H1 (cell line): ENCODE measurements at regions not wholly inside any gene's neighbourhood (a gene's known extent, or its start where the extent isn't known, plus 50 kb on each side); places are given as distances from the start of the nearest gene placed in this dataset.

ENCODE experiments used
- CTCF ChIA-PET: fragments of 300-600 bp; sonication (Branson Sonifier 250); formaldehyde crosslinking; loops from one replicate; lab custom pipeline; 2021; ENCODE audit not compliant: partially characterized antibody; lab: Charles Lee
- POLR2A ChIA-PET: fragments of 300-600 bp; sonication (Branson Sonifier 250); formaldehyde crosslinking; loops from one replicate; lab custom pipeline; 2021; ENCODE audit warnings: inconsistent platforms; ENCODE audit not compliant: partially characterized antibody; lab: Charles Lee
- DNase-seq, 2 experiments: peaks; one replicate each; pipeline versions ENCODE4 v3.0.0 to v3.0.0-alpha.2; 2010 to 2022; ENCODE audit warnings: low spot score in 2 of 2, low read depth in 1 of 2, mixed read lengths in 1 of 2
- FAIRE-seq: peaks from 2 replicates; lab custom pipeline; 2011; peaks lifted over from hg19 to GRCh38; lab: Jason Lieb, UNC
- H2AFZ ChIP-seq: 2 replicates; pipeline ENCODE4 v1.8.1; 2012; ENCODE audit warnings: low read length, inconsistent platforms
- H2AK5ac ChIP-seq: 2 replicates; pipeline ENCODE4 v1.6.1; 2013; ENCODE audit warnings: low read depth, low read length
- H2BK120ac ChIP-seq: replicated peaks from 2 replicates; pipeline ENCODE3; 2013; ENCODE audit warnings: low read depth, low read length, inconsistent platforms
- H2BK12ac ChIP-seq: 2 replicates; pipeline ENCODE4 v1.6.1; 2013; ENCODE audit warnings: low read depth, low read length
- H2BK15ac ChIP-seq: 2 replicates; pipeline ENCODE4 v1.6.1; 2013; ENCODE audit warnings: low read length
- H2BK20ac ChIP-seq: 2 replicates; pipeline ENCODE4 v1.6.1; 2013; ENCODE audit warnings: low read length
- H2BK5ac ChIP-seq: 2 replicates; pipeline ENCODE4 v1.6.1; 2013; ENCODE audit warnings: low read depth, low read length
- H3K14ac ChIP-seq: 2 replicates; pipeline ENCODE4 v1.6.1; 2013; ENCODE audit warnings: inconsistent platforms; ENCODE audit not compliant: insufficient read length
- H3K18ac ChIP-seq: 2 replicates; pipeline ENCODE4 v1.6.1; 2013; ENCODE audit warnings: low read length; ENCODE audit errors: extremely low read depth
- H3K23ac ChIP-seq: 2 replicates; pipeline ENCODE4 v1.6.1; 2013; ENCODE audit warnings: inconsistent platforms; ENCODE audit not compliant: insufficient read length
- H3K23me2 ChIP-seq: 2 replicates; pipeline ENCODE4 v1.6.1; 2013; ENCODE audit warnings: low read depth, low read length
- H3K27ac ChIP-seq: 2 replicates; pipeline ENCODE4 v1.6.1; 2011; ENCODE audit warnings: low read depth, low read length, inconsistent platforms
- H3K27me3 ChIP-seq, 4 experiments: replicated peaks in 1 of 4; 1 replicate in 1 of 4; 2 replicates in 3 of 4; pipeline versions ENCODE4 v1.6.1 to v1.8.1; 2011 to 2013; ENCODE audit warnings: low read length in 3 of 4, mild to moderate bottlenecking in 3 of 4, inconsistent platforms in 2 of 4, mixed read lengths in 2 of 4, moderate library complexity in 1 of 4; ENCODE audit not compliant: control insufficient read depth in 3 of 4, insufficient read depth in 3 of 4; ENCODE audit errors: extremely low read depth in 1 of 4
- H3K36me3 ChIP-seq, 4 experiments: 2 replicates each; pipeline versions ENCODE4 v1.6.1 to v1.8.1; 2011 to 2013; ENCODE audit warnings: mild to moderate bottlenecking in 4 of 4, low read length in 3 of 4, moderate library complexity in 2 of 4, control low read depth in 1 of 4, inconsistent platforms in 1 of 4; ENCODE audit not compliant: insufficient read depth in 4 of 4, control insufficient read depth in 2 of 4
- H3K4ac ChIP-seq: replicated peaks from 2 replicates; pipeline ENCODE3; 2013; ENCODE audit warnings: low read length, low read depth, mixed read lengths, inconsistent platforms; ENCODE audit not compliant: insufficient read length
- H3K4me1 ChIP-seq, 4 experiments: replicated peaks in 1 of 4; 1 replicate in 1 of 4; 2 replicates in 3 of 4; pipeline versions ENCODE4 v1.6.1 to v1.8.1; 2011 to 2013; ENCODE audit warnings: low read length in 3 of 4, inconsistent platforms in 2 of 4, mixed read lengths in 1 of 4; ENCODE audit not compliant: insufficient read depth in 4 of 4, control insufficient read depth in 3 of 4
- H3K4me2 ChIP-seq, 2 experiments: 2 replicates each; pipeline versions ENCODE4 v1.6.1 to v1.8.1; 2011 to 2013; ENCODE audit warnings: low read depth in 2 of 2, low read length in 2 of 2, control low read depth in 1 of 2, inconsistent platforms in 1 of 2, mild to moderate bottlenecking in 1 of 2; ENCODE audit not compliant: insufficient read depth in 1 of 2
- H3K4me3 ChIP-seq, 4 experiments: fragments of 200-600, 300-600 bp in 1 of 4; sonication (generic), shearing (Covaris generic), sonication (Bioruptor Twin) in 1 of 4; 2 replicates each; pipeline versions ENCODE4 v1.5.1 to v1.8.1; 2011 to 2016; ENCODE audit warnings: low read length in 4 of 4, low read depth in 3 of 4, control low read depth in 2 of 4, inconsistent platforms in 2 of 4, mild to moderate bottlenecking in 2 of 4, mixed read lengths in 1 of 4, moderate library complexity in 1 of 4; ENCODE audit not compliant: insufficient read depth in 2 of 4; ENCODE audit errors: extremely low read depth in 1 of 4
- H3K56ac ChIP-seq: replicated peaks from 2 replicates; pipeline ENCODE3; 2013; ENCODE audit warnings: low read depth, mild to moderate bottlenecking, mixed read lengths, low read length, inconsistent platforms; ENCODE audit not compliant: insufficient read length
- H3K79me1 ChIP-seq: 2 replicates; pipeline ENCODE4 v1.6.1; 2013; ENCODE audit warnings: low read depth, low read length, control low read depth
- H3K79me2 ChIP-seq, 2 experiments: 2 replicates each; pipeline versions ENCODE4 v1.6.1 to v1.8.1; 2012 to 2013; ENCODE audit warnings: low read length in 2 of 2, mild to moderate bottlenecking in 2 of 2, inconsistent platforms in 1 of 2; ENCODE audit not compliant: insufficient read depth in 2 of 2, control insufficient read depth in 1 of 2
- H3K9ac ChIP-seq, 4 experiments: replicated peaks in 1 of 4; 1 replicate in 1 of 4; 2 replicates in 3 of 4; pipeline versions ENCODE4 v1.6.1 to v1.8.1; 2011 to 2013; ENCODE audit warnings: low read depth in 3 of 4, low read length in 3 of 4, control low read depth in 2 of 4, mild to moderate bottlenecking in 2 of 4, moderate library complexity in 2 of 4, inconsistent platforms in 1 of 4; ENCODE audit errors: extremely low read depth in 1 of 4
- H3K9me3 ChIP-seq, 2 experiments: 2 replicates each; pipeline versions ENCODE4 v1.6.1 to v1.8.1; 2012 to 2013; ENCODE audit warnings: mild to moderate bottlenecking in 2 of 2, moderate library complexity in 2 of 2, control low read depth in 1 of 2, inconsistent platforms in 1 of 2, low read depth in 1 of 2, low read length in 1 of 2, mixed read lengths in 1 of 2; ENCODE audit not compliant: insufficient read depth in 2 of 2
- H4K20me1 ChIP-seq, 2 experiments: replicated peaks in 1 of 2; 2 replicates each; pipeline versions ENCODE3 to v1.8.1; 2011 to 2013; ENCODE audit warnings: inconsistent platforms in 2 of 2, low read length in 2 of 2, mild to moderate bottlenecking in 1 of 2; ENCODE audit not compliant: insufficient read depth in 2 of 2, control insufficient read depth in 1 of 2
- H4K5ac ChIP-seq: 2 replicates; pipeline ENCODE4 v1.6.1; 2013; ENCODE audit warnings: low read length, low read depth, mixed read lengths, inconsistent platforms; ENCODE audit not compliant: insufficient read length
- H4K8ac ChIP-seq: 2 replicates; pipeline ENCODE4 v1.8.0; 2013; ENCODE audit warnings: mild to moderate bottlenecking, moderate library complexity, low read length, inconsistent platforms; ENCODE audit not compliant: insufficient read depth; ENCODE audit errors: extremely low read depth
- H4K91ac ChIP-seq: replicated peaks from 2 replicates; pipeline ENCODE3; 2013; ENCODE audit warnings: low read length, mixed read lengths, inconsistent platforms; ENCODE audit not compliant: insufficient read length
- CREB1 ChIP-seq: IDR thresholded peaks from 2 replicates; pipeline ENCODE4 v1.6.1; 2012; ENCODE audit warnings: inconsistent platforms
- WGBS, 2 experiments: shearing (Covaris generic) in 1 of 2; methylation state at CpG; one replicate each; pipeline versions ENCODE4 v1.1.6 to v1.1.7; 2013 to 2015; ENCODE audit warnings: low lambda C conversion rate in 2 of 2, mixed read lengths in 2 of 2, inconsistent platforms in 1 of 2, low coverage in 1 of 2, missing lambda C conversion rate in 1 of 2; ENCODE audit not compliant: insufficient replicate concordance in 2 of 2, insufficient coverage in 1 of 2, insufficient read length in 1 of 2; ENCODE audit errors: extremely low coverage in 1 of 2, missing lambda C conversion rate in 1 of 2; 5-methylcytosine and 5-hydroxymethylcytosine counted together

DNA sequence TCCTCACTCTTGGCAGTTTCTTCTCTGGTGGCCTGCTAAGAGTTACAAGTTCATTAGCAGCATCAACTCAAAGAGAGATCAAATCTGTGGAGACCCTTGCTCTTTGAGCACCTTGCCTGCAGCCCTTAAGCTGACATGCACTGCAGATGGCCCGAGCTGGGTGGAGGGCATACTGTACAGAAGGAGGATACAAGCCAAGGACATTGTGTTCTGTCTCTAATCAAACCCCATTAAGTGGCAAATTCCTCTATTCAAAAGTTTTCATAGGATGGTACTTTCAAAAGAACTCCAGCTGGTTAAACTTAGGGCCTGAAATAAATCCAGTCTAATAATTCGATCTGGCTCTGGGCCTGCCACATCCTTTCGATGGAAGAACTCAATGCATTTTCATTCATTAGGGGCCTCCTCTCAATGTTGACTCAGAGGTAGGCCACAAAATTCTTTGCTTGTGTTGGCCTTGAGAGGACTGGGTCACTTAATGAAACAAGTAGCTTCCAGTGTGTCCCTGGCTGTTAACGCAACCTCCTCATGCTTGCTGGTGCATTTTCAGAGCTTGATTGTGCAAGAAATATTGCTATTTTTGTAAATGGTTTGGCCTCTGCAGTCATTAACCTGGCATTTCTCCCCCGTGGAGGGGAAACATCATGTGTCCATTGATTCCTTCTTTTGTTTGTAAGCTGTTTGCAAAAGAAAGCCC is 318.2 kb downstream of the NUAK1 start:
- Histone ChIP-seq H3K79me1 (no peaks in the 10 kb centered on the region), H4K8ac (no peak overlapping the region), H2BK12ac (no peak overlapping the region), H2BK5ac (no peak overlapping the region), H4K91ac (peak overlapping the region; percentile 53), H3K79me2 (no peaks in the 10 kb centered on the region), H3K9ac (no peak overlapping the region), H3K14ac (no peak overlapping the region), H3K36me3 (no peaks in the 10 kb centered on the region), H3K56ac (no peak overlapping the region), H3K4ac (no peak overlapping the region), H2AFZ (peak overlapping the region; percentile 37; the same call in 1 of the 2 replicates), H4K5ac (no peak overlapping the region), H2BK15ac (peak overlapping the region; percentile 32; the same call in 1 of the 2 replicates), H2AK5ac (no peak overlapping the region), H3K27me3 (no peaks in the 10 kb centered on the region)
- ChIA-PET CTCF (interaction anchor here (0.8 to 2.1 kb wide), 3 partner anchors 9 to 317 kb away, joined by 3 to 5 read pairs (median 3); no protein-coding TSS in a partner anchor), POLR2A (no interaction called here)
- DNase-seq, result peak in 1 of 2 experiments; percentile 3
- WGBS, 2 experiments, result 74% methylated on average over 5 of the region's 5 CpGs; no CpG with 5 or more reads in 1 of the 2 experiments
- TF ChIP-seq CREB1, result no peak
- TF ChIP-seq, all 59 proteins: peak for 0
- H2BK120ac ChIP-seq, result peak overlapping the region; percentile 9
- H3K23ac ChIP-seq, result no peak overlapping the region
- H3K18ac ChIP-seq, result peak overlapping the region; percentile 78; the same call in 1 of the 2 replicates
- no peaks in the 10 kb centered on the region for H3K9me3 ChIP-seq
- H4K20me1 ChIP-seq, result no peaks in the 10 kb centered on the region
- no peak overlapping the region for H3K4me3 ChIP-seq
- H3K23me2 ChIP-seq, result no peaks in the 10 kb centered on the region
- H2BK20ac ChIP-seq, result peak overlapping the region; percentile 29; the same call in 1 of the 2 replicates
- peaks cover 0 to 5% (median under 1%) of the 10 kb centered on the region in 4 experiments; a peak in 3 of 7 replicates for H3K4me1 ChIP-seq
- H3K4me2 ChIP-seq, result peak overlapping the region in 1 of 2 experiments; percentile 48; a peak in 2 of 4 replicates
- no peak overlapping the region for H3K27ac ChIP-seq
- FAIRE-seq, result no peak
